ENCODE measurements at regions not wholly inside any gene's neighbourhood (a gene's known extent, or its start where the extent isn't known, plus 50 kb on each side); places are given as distances from the start of the nearest gene placed in this dataset.
A peak's percentile ranks its signal among the peaks of the same experiment; 100 is the strongest.

- H3K4me1 ChIP-seq (replicated peaks in 1 of 2) = peaks cover 0 to 14% of the 10 kb centered on the region in 2 donors
- H3K4me3 ChIP-seq = no peak overlapping the region
- DNase-seq = no peak
- H3K27ac ChIP-seq = no peak overlapping the region
- no peaks in the 10 kb centered on the region for H3K9me3 ChIP-seq (replicated peaks in 1 of 3)
- intact Hi-C loops (cut with DNase I) = no loop called here
- H3K27me3 ChIP-seq = no peaks in the 10 kb centered on the region
- no peak for TF ChIP-seq POLR2A (IDR thresholded peaks at IDR 0.05)
- no peaks in the 10 kb centered on the region for H3K36me3 ChIP-seq (replicated peaks in 1 of 2)
- WGBS, 4 donors = 37 to 55% (median 47%) methylated on average over 1 of the region's 1 CpG
Measured at GRCh38 chr2:234204480-234204879, 154.0 kb downstream of the SPP2 start.

GRCh38 chr2:234203135-234203984 lies 152.9 kb downstream of the SPP2 start:
- TF ChIP-seq POLR2A (IDR thresholded peaks at IDR 0.05) (no peak), CTCF (IDR thresholded peaks at IDR 0.05) (no peak)
- H3K27ac ChIP-seq = peak overlapping the region in 3 of 5 donors; percentile 48 to 84 (median 74)
- intact Hi-C loops (cut with DNase I) = no loop called here
- H3K36me3 ChIP-seq (replicated peaks in 1 of 2) = no peaks in the 10 kb centered on the region
- no peaks in the 10 kb centered on the region for H3K9me3 ChIP-seq (replicated peaks in 1 of 3)
- H3K27me3 ChIP-seq = no peaks in the 10 kb centered on the region
- peak; percentile 34 to 78 (median 68) for DNase-seq
- WGBS, 4 donors = 30 to 49% (median 38%) methylated on average over 12 of the region's 12 CpGs
- H3K4me3 ChIP-seq = no peak overlapping the region
- H3K4me1 ChIP-seq (replicated peaks in 1 of 2) = peaks cover 0 to 14% of the 10 kb centered on the region in 2 donors

GRCh38 chr2:234202601-234203000 lies 152.1 kb downstream of the SPP2 start:
- H3K27ac ChIP-seq = peak overlapping the region in 3 of 5 donors; percentile 48 to 84 (median 74)
- no peak overlapping the region for H3K4me3 ChIP-seq
- no peaks in the 10 kb centered on the region for H3K36me3 ChIP-seq (replicated peaks in 1 of 2)
- H3K9me3 ChIP-seq (replicated peaks in 1 of 3) = no peaks in the 10 kb centered on the region
- peaks cover 0 to 14% of the 10 kb centered on the region in 2 donors for H3K4me1 ChIP-seq (replicated peaks in 1 of 2)
- no peaks in the 10 kb centered on the region for H3K27me3 ChIP-seq
- intact Hi-C loops (cut with DNase I) = no loop called here
- no peak for TF ChIP-seq POLR2A (IDR thresholded peaks at IDR 0.05)
- TF ChIP-seq CTCF (IDR thresholded peaks at IDR 0.05) = no peak
- 90 to 95% (median 90%) methylated on average over 2 of the region's 2 CpGs for WGBS, 4 donors
- DNase-seq = no peak

GRCh38 chr2:234199996-234200395 lies 149.5 kb downstream of the SPP2 start:
- intact Hi-C loops (cut with DNase I) = no loop called here

More at GRCh38 chr2:234199996-234200395, 149.5 kb downstream of the SPP2 start:
- 31 to 47% (median 37%) methylated on average over 3 of the region's 3 CpGs for WGBS, 4 donors
- no peak overlapping the region for H3K27ac ChIP-seq
- H3K36me3 ChIP-seq (replicated peaks in 1 of 2) = no peaks in the 10 kb centered on the region
- H3K9me3 ChIP-seq (replicated peaks in 1 of 3) = no peaks in the 10 kb centered on the region
- H3K4me3 ChIP-seq = no peak overlapping the region
- H3K27me3 ChIP-seq = no peaks in the 10 kb centered on the region
- DNase-seq = no peak
- TF ChIP-seq POLR2A (IDR thresholded peaks at IDR 0.05) = no peak
- no peak for TF ChIP-seq CTCF (IDR thresholded peaks at IDR 0.05)
- peaks cover 0 to 14% of the 10 kb centered on the region in 2 donors for H3K4me1 ChIP-seq (replicated peaks in 1 of 2)
